ENCODE measurements at regions not wholly inside any gene's neighbourhood (a gene's known extent, or its start where the extent isn't known, plus 50 kb on each side); places are given as distances from the start of the nearest gene placed in this dataset.

DNA sequence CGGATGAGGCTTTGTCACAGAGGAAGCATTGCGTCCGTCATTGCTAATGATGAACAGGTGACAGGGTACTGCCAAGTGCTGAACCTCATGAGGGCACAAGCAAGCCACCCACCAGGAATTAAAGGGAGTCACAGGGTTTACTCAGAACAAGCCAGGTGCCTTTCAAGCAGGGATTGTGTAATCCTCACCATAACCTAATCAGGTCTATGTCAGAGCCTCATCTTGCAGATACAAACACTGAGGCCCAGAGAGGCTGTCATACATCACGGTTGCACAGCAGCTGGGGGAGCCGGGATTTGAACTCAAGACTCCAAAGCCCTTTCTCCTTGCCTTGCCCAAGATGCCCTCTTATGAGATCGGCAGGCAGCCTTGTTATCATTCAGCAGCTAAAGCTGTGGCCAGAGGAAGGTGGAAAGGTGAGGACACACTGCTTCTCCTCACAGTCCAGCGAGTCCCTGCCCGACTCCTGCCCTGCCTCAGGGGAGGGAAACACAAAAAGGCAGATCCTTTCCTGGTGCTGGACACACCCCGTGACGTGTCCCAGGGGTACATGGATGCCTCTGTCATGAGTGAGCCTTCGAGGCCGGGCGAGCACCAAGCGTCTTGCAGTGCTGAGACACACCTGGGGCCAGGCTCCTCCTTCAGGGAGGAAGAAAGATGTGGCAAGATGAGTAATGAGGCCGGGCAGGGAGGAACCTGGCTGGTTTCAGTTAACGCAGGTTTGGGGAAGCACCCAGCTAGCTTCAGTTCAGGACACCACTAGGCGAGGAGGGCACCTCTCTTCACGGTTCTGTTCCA, 214.9 kb downstream of the LY86 start:
- H3K36me3 Mint-ChIP-seq (ENCODE audit: insufficient read depth), result no peaks in the 10 kb centered on the region
- no peak for DNase-seq (ENCODE audit: low spot score, unreplicated experiment)
- H3K27ac Mint-ChIP-seq, result no peak overlapping the region
- TF ChIP-seq, protein P1, sequence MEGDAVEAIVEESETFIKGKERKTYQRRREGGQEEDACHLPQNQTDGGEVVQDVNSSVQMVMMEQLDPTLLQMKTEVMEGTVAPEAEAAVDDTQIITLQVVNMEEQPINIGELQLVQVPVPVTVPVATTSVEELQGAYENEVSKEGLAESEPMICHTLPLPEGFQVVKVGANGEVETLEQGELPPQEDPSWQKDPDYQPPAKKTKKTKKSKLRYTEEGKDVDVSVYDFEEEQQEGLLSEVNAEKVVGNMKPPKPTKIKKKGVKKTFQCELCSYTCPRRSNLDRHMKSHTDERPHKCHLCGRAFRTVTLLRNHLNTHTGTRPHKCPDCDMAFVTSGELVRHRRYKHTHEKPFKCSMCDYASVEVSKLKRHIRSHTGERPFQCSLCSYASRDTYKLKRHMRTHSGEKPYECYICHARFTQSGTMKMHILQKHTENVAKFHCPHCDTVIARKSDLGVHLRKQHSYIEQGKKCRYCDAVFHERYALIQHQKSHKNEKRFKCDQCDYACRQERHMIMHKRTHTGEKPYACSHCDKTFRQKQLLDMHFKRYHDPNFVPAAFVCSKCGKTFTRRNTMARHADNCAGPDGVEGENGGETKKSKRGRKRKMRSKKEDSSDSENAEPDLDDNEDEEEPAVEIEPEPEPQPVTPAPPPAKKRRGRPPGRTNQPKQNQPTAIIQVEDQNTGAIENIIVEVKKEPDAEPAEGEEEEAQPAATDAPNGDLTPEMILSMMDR (IDR thresholded peaks at IDR 0.05; ENCODE audit: unreplicated experiment), result no peak
- H3K4me3 Mint-ChIP-seq (ENCODE audit: low read depth), result no peak overlapping the region
- no peaks in the 10 kb centered on the region for H3K9me3 Mint-ChIP-seq (ENCODE audit: low read depth)
- H3K4me1 Mint-ChIP-seq (ENCODE audit: low read depth), result no peaks in the 10 kb centered on the region
- peaks cover 18% of the 10 kb centered on the region for H3K27me3 Mint-ChIP-seq

DNA sequence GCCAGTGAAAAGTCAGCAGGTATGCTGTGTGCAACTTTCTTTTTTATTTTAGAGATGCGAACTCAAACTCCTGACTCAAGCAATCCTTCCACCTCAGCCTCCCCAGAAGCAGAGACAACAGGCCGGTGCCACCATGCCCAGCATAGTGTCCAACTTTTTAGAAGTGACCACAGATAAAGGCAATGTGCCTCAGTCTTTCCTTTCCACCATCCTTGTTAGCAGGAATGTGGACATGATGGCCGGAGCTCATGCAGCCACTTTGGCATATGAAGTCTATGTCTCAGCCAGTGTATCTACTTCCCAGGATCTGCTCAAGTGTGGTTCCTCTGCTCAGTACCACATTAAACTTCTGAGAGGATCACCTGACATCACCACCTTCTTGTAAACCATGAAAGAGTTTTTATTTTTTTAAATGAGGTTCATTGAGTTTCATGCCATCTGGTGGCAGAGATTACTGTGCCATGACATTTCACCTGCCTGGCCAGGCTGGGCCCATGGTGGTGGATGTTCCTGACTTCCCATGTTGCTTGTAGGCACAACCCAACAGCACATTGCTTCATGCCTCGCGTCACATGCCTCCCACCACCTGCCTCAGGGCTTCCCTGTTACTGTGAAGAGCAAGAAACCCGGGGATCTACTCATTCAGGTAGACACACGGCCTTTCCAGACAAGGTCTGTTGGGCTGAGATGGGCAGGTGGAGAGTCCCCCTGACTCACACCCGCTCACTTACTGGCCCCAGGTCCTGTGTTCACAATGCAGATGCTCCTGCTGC, 216.5 kb downstream of the LY86 start:
- H3K9me3 Mint-ChIP-seq (ENCODE audit: low read depth), result no peaks in the 10 kb centered on the region
- no peaks in the 10 kb centered on the region for H3K36me3 Mint-ChIP-seq (ENCODE audit: insufficient read depth)
- TF ChIP-seq, protein P1 (IDR thresholded peaks at IDR 0.05; ENCODE audit: unreplicated experiment), result no peak
- H3K4me1 Mint-ChIP-seq (ENCODE audit: low read depth), result peaks cover 1% of the 10 kb centered on the region
- H3K4me3 Mint-ChIP-seq (ENCODE audit: low read depth), result no peak overlapping the region
- H3K27me3 Mint-ChIP-seq, result peaks cover 18% of the 10 kb centered on the region
- no peak overlapping the region for H3K27ac Mint-ChIP-seq
- DNase-seq (ENCODE audit: low spot score, unreplicated experiment), result no peak

DNA sequence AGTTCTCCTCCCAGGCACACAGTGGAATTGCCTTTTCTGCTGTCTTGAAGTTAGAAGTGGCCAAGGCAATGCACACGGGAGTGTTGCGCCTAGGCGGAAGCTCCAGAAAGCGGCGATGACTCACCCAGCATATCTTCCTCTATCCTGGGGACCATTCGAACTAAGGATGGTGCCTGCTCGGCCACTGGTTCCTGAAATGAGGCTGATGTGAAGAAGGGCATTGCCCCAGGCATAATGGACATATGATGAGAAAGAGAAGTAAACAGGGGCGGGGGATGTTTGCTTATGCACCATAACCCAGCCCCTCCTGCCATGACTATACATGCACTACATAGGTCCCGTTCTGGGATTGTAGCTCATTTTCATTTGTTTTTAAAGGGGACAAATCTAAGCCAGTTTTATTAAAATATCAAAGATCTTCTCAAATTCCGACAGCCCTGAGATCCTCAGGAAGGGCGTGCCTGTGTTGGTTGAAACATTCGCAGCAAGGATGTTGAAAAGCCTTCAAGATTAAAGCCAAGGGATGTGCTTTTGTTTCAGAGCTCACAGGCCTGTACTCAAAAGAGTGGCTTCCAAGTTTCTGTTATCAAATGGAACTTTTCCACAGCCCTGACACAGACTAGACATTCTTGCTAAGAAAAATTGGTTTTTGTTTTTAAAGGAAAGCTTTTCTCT, 218.5 kb downstream of the LY86 start:
- Mint-ChIP-seq H3K36me3 (ENCODE audit: insufficient read depth) (no peaks in the 10 kb centered on the region), H3K9me3 (ENCODE audit: low read depth) (no peaks in the 10 kb centered on the region), H3K4me1 (ENCODE audit: low read depth) (peaks cover 17% of the 10 kb centered on the region), H3K27ac (no peak overlapping the region), H3K4me3 (ENCODE audit: low read depth) (no peak overlapping the region), H3K27me3 (peaks cover 15% of the 10 kb centered on the region)
- no peak for DNase-seq (ENCODE audit: low spot score, unreplicated experiment)
- TF ChIP-seq, protein P1 (IDR thresholded peaks at IDR 0.05; ENCODE audit: unreplicated experiment), result no peak

DNA sequence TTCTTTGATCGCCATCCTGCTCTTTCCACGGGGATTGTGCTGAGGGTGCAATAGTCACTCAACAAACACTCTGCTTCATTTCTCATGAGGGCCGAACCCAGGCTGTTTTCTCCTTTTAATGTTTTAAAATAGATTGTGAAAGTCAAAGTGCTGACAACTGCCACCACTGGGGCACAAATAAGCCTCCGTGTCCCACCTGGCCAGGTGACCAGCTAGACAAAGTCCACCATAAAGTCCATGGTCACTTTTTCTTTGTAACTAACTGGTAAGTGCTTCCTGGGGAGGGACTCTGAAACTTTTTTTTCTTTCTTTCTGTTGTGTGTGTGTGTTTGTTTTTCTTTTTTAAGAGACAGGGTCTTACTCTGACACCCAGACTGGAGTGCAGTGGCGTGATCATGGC, 219.8 kb downstream of the LY86 start:
- Mint-ChIP-seq H3K4me1 (ENCODE audit: low read depth) (peaks cover 24% of the 10 kb centered on the region), H3K36me3 (ENCODE audit: insufficient read depth) (no peaks in the 10 kb centered on the region), H3K27me3 (peaks cover 10% of the 10 kb centered on the region), H3K4me3 (ENCODE audit: low read depth) (no peak overlapping the region), H3K9me3 (ENCODE audit: low read depth) (no peaks in the 10 kb centered on the region), H3K27ac (no peak overlapping the region)
- DNase-seq (ENCODE audit: low spot score, unreplicated experiment), result no peak
- TF ChIP-seq, protein P1 (IDR thresholded peaks at IDR 0.05; ENCODE audit: unreplicated experiment), result no peak

DNA sequence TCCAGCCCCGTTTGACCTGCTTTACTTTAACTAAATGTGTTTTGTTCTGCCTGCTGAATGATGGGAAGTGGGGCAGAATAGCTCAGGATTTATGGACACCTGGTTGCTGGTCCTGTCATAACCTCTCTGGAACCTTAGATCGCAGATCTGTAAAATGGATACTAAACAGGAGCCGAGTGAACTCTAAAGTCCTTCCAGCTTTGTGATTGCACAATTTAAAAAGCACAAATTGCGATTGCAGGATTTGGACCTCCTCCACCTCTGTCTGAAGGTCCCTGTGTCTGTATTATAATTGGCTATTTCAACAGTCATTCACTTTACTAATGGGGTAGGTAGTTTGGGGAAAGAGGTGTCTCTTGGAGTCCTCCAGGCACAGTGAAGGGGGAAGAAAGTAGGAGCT, 220.4 kb downstream of the LY86 start:
- no peaks in the 10 kb centered on the region for H3K9me3 Mint-ChIP-seq (ENCODE audit: low read depth)
- H3K27ac Mint-ChIP-seq, result peak overlapping the region; percentile 10
- no peak for DNase-seq (ENCODE audit: low spot score, unreplicated experiment)

More for the DNA sequence above, 220.4 kb downstream of the LY86 start:
- no peaks in the 10 kb centered on the region for H3K36me3 Mint-ChIP-seq (ENCODE audit: insufficient read depth)
- no peak overlapping the region for H3K4me3 Mint-ChIP-seq (ENCODE audit: low read depth)
- H3K27me3 Mint-ChIP-seq, result peaks cover 10% of the 10 kb centered on the region
- TF ChIP-seq, protein P1 (IDR thresholded peaks at IDR 0.05; ENCODE audit: unreplicated experiment), result no peak
- peaks cover 24% of the 10 kb centered on the region for H3K4me1 Mint-ChIP-seq (ENCODE audit: low read depth)

All from progenitor cell of endocrine pancreas (in vitro differentiated cells).